ENCODE measurements at regions not wholly inside any gene's neighbourhood (a gene's known extent, or its start where the extent isn't known, plus 50 kb on each side); places are given as distances from the start of the nearest gene placed in this dataset.

DNA sequence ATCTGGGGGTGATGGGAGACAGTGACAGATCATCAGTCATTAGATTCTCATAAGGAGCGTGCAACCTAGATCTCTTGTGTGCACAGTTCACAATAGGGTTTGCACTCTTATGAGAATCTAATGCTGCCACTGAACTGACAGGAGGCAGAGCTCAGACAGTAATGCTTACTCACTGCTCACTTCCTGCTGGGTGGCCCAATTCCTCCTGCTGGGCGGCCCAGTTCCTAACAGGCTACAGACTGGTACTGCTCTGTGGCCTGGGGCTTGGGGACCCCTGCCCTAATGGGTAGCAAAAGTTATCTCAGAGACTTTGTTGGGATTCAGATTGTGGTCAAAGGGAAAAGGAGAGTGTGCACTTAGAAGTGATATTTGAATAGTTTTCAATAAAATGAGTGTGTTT, 840.1 kb upstream of the ID2 start:
- DNase-seq (no peak), ATAC-seq (no peak), FAIRE-seq (no peak)
- H3K9me3 ChIP-seq, result no peaks in the 10 kb centered on the region
- H3K27ac ChIP-seq, result no peak overlapping the region
- no peaks in the 10 kb centered on the region for H3K36me3 ChIP-seq
- H3K4me1 ChIP-seq, result no peaks in the 10 kb centered on the region
- intact Hi-C loops (cut with DNase I), result no loop called here
- H3K4me3 ChIP-seq, result no peak overlapping the region
- no peaks in the 10 kb centered on the region for H3K27me3 ChIP-seq
- WGBS, 2 donors, result 84 to 91% methylated on average over 2 of the region's 2 CpGs
- TF ChIP-seq, protein P1, sequence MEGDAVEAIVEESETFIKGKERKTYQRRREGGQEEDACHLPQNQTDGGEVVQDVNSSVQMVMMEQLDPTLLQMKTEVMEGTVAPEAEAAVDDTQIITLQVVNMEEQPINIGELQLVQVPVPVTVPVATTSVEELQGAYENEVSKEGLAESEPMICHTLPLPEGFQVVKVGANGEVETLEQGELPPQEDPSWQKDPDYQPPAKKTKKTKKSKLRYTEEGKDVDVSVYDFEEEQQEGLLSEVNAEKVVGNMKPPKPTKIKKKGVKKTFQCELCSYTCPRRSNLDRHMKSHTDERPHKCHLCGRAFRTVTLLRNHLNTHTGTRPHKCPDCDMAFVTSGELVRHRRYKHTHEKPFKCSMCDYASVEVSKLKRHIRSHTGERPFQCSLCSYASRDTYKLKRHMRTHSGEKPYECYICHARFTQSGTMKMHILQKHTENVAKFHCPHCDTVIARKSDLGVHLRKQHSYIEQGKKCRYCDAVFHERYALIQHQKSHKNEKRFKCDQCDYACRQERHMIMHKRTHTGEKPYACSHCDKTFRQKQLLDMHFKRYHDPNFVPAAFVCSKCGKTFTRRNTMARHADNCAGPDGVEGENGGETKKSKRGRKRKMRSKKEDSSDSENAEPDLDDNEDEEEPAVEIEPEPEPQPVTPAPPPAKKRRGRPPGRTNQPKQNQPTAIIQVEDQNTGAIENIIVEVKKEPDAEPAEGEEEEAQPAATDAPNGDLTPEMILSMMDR (IDR thresholded peaks at IDR 0.05), result no peak

DNA sequence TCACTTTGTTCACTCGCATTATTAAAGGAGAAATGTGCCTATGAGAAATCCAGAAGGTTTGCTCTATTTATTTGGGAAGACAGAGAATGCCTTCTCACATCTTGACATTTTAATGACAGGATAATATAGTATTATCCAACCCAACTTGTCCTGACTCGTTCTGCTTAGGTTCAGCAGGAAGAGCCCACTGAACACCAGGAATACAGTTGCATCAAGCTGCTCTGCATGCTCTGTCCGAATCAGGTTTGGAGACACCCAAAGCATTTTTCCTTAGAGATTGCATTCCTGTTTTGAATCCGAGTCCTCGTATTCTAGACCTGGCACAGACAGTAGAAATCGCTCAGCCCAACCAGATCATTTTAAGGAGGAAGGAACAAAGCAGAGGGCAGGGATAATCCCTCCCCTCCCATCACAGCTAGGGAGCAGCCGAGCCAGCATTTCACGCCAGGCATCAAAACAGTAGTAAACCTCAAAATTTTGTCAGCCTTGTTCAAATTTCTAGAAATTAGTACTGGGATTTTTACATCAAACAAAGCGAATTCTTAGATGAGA, 837.4 kb upstream of the ID2 start:
- FAIRE-seq (no peak), DNase-seq (no peak), ATAC-seq (no peak)
- 83 to 87% methylated on average over 9 of the region's 9 CpGs for whole genome bisulfite sequencing, 2 donors
- TF ChIP-seq, protein P1 (IDR thresholded peaks at IDR 0.05), result no peak
- Histone ChIP-seq H3K27me3 (no peaks in the 10 kb centered on the region), H3K36me3 (no peaks in the 10 kb centered on the region), H3K4me3 (no peak overlapping the region), H3K27ac (no peak overlapping the region), H3K9me3 (no peaks in the 10 kb centered on the region), H3K4me1 (no peaks in the 10 kb centered on the region)
- intact Hi-C loops (cut with DNase I), result no loop called here

DNA sequence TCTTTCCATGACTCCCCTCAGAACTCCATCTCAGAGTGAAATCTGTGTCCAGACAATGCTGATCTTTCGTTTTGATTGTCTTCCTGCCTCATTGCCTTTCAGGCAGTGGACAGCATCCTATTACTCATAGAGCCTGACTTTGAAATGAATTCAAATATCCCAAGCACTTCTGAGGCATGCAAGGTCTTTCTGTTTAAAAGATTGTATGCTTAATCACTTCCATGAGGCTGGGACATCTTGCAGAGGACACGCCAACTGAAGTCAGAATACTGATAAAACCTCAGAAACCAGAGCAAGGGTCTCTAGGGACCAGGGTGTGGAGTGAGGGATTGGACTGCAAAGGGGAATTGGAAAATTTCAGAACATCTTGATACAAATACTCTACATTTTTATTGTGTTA, 836.5 kb upstream of the ID2 start:
- intact Hi-C loops (cut with DNase I), result no loop called here
- no peaks in the 10 kb centered on the region for H3K4me1 ChIP-seq
- DNase-seq, result no peak
- ATAC-seq, result no peak
- no peaks in the 10 kb centered on the region for H3K27me3 ChIP-seq
- no peaks in the 10 kb centered on the region for H3K9me3 ChIP-seq
- WGBS, 2 donors, result 51 to 62% methylated on average over 2 of the region's 2 CpGs
- no peak overlapping the region for H3K27ac ChIP-seq
- H3K36me3 ChIP-seq, result no peaks in the 10 kb centered on the region
- TF ChIP-seq, protein P1 (IDR thresholded peaks at IDR 0.05), result no peak
- FAIRE-seq, result no peak
- H3K4me3 ChIP-seq, result no peak overlapping the region

DNA sequence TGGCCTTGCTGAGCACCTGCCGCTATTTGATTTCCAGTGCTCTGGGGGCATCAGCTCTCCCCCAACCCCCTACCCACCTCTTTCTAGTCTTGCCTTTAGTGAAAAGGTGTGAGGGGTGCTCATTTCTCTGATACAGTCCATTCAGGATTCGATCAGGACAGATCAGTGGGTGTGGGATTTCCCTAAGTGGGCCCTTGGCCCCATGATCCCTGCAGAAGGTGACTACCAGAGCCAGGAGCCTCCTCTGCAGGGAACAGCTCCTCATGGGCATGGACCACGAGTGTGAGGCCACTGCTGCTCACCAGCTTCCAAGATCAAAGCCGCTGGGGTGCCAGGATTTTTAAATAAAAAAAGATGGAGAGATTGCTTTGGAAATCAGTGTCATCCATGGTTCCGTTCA, 835.2 kb upstream of the ID2 start:
- FAIRE-seq (no peak), ATAC-seq (no peak), DNase-seq (no peak)
- Histone ChIP-seq H3K4me1 (no peaks in the 10 kb centered on the region), H3K27me3 (no peaks in the 10 kb centered on the region), H3K4me3 (no peak overlapping the region), H3K36me3 (no peaks in the 10 kb centered on the region), H3K9me3 (no peaks in the 10 kb centered on the region), H3K27ac (no peak overlapping the region)
- TF ChIP-seq, protein P1 (IDR thresholded peaks at IDR 0.05), result no peak
- 82 to 90% methylated on average over 5 of the region's 5 CpGs for WGBS, 2 donors
- intact Hi-C loops (cut with DNase I), result no loop called here

DNA sequence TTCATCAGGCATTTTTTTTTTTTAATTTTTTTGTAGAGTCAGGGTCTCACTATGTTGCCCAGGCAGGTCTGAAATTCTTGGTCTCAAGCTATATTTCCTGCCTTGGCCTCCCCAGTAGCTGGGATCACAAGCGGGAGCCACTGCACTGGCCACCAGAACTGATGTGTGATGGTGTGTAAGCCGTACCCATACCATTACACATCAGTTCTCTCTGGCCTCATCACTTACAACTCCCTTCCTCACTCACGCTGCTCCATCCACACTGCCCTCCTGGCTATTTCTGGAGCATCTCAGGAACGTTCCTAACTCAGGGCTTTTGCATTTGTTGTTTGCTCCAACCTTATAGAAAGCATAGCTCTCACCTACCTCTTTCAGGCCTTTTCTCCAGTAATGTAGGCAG, 834.5 kb upstream of the ID2 start:
- ATAC-seq (no peak), FAIRE-seq (no peak), DNase-seq (no peak)
- Histone ChIP-seq H3K4me1 (no peaks in the 10 kb centered on the region), H3K27me3 (no peaks in the 10 kb centered on the region), H3K27ac (peak overlapping the region in 2 of 4 donors; percentile 45 to 55), H3K9me3 (no peaks in the 10 kb centered on the region), H3K36me3 (no peaks in the 10 kb centered on the region), H3K4me3 (no peak overlapping the region)
- TF ChIP-seq, protein P1 (IDR thresholded peaks at IDR 0.05), result no peak
- intact Hi-C loops (cut with DNase I), result no loop called here
- whole genome bisulfite sequencing, 2 donors, result 81 to 86% methylated on average over 4 of the region's 4 CpGs
